Glutamatergic neuron (in vitro differentiated cells): ENCODE measurements at regions not wholly inside any gene's neighbourhood (a gene's known extent, or its start where the extent isn't known, plus 50 kb on each side); places are given as distances from the start of the nearest gene placed in this dataset.

Experiments
- DNase-seq: peaks from one replicate; pipeline ENCODE4 v3.0.0; 2022
- H3K27ac Mint-ChIP-seq: one replicate; pipeline ENCODE4 v1.8.0; 2020; ENCODE audit warnings: mild to moderate bottlenecking, mixed read lengths, inconsistent platforms; ENCODE audit not compliant: unreplicated experiment
- H3K27me3 Mint-ChIP-seq: one replicate; pipeline ENCODE4 v1.8.0; 2020; ENCODE audit warnings: mild to moderate bottlenecking, moderate library complexity, mixed read lengths, inconsistent platforms; ENCODE audit not compliant: unreplicated experiment
- H3K36me3 Mint-ChIP-seq: one replicate; pipeline ENCODE4 v1.8.0; 2020; ENCODE audit warnings: mild to moderate bottlenecking, mixed read lengths, inconsistent platforms; ENCODE audit not compliant: unreplicated experiment
- H3K4me1 Mint-ChIP-seq: one replicate; pipeline ENCODE4 v1.8.0; 2020; ENCODE audit warnings: mild to moderate bottlenecking, low read depth, mixed read lengths, inconsistent platforms; ENCODE audit not compliant: unreplicated experiment
- H3K4me3 Mint-ChIP-seq: one replicate; pipeline ENCODE4 v1.8.0; 2020; ENCODE audit warnings: mild to moderate bottlenecking, mixed read lengths, inconsistent platforms; ENCODE audit not compliant: unreplicated experiment
- H3K9me3 Mint-ChIP-seq: one replicate; pipeline ENCODE4 v1.8.0; 2020; ENCODE audit warnings: mild to moderate bottlenecking, moderate library complexity, mixed read lengths, inconsistent platforms; ENCODE audit not compliant: unreplicated experiment
- TF ChIP-seq, protein P1 (sequence below): fragments of 200-600 bp; sonication (generic); IDR thresholded peaks from one replicate; pipeline ENCODE4 v1.5.0; 2021; ENCODE audit not compliant: partially characterized antibody, unreplicated experiment

GRCh38 chrX:7568597-7568996 lies 274.4 kb upstream of the VCX start:
- TF ChIP-seq, protein P1, sequence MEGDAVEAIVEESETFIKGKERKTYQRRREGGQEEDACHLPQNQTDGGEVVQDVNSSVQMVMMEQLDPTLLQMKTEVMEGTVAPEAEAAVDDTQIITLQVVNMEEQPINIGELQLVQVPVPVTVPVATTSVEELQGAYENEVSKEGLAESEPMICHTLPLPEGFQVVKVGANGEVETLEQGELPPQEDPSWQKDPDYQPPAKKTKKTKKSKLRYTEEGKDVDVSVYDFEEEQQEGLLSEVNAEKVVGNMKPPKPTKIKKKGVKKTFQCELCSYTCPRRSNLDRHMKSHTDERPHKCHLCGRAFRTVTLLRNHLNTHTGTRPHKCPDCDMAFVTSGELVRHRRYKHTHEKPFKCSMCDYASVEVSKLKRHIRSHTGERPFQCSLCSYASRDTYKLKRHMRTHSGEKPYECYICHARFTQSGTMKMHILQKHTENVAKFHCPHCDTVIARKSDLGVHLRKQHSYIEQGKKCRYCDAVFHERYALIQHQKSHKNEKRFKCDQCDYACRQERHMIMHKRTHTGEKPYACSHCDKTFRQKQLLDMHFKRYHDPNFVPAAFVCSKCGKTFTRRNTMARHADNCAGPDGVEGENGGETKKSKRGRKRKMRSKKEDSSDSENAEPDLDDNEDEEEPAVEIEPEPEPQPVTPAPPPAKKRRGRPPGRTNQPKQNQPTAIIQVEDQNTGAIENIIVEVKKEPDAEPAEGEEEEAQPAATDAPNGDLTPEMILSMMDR = no peak
- H3K27me3 Mint-ChIP-seq = peaks cover 2% of the 10 kb centered on the region
- no peak overlapping the region for H3K27ac Mint-ChIP-seq
- H3K4me3 Mint-ChIP-seq = no peak overlapping the region
- no peaks in the 10 kb centered on the region for H3K4me1 Mint-ChIP-seq
- H3K9me3 Mint-ChIP-seq = no peaks in the 10 kb centered on the region
- no peak for DNase-seq
- H3K36me3 Mint-ChIP-seq = no peaks in the 10 kb centered on the region

DNA sequence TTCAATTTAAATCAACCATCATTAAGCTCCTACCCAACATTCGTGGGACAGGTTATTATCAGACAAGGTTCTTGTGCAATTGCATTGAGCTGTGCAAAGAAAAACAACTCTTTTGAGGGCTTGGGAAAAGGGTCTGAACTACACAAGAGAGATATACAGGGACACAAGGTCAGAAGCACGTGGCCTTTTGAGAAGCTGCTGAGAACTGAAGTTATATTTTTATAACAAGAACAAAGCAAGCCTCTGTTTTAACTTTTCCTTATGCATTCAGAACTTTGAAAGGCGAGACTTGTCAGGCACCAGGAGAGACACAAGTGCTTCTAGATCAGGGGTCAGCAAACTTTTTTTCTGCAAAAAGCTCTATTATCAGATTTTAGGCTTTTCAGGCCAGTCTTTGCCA lies 274.8 kb upstream of the VCX start:
- Mint-ChIP-seq H3K27ac (no peak overlapping the region), H3K27me3 (peaks cover 2% of the 10 kb centered on the region), H3K4me3 (no peak overlapping the region), H3K36me3 (no peaks in the 10 kb centered on the region), H3K9me3 (no peaks in the 10 kb centered on the region), H3K4me1 (no peaks in the 10 kb centered on the region)
- TF ChIP-seq, protein P1 = no peak
- DNase-seq = no peak

DNA sequence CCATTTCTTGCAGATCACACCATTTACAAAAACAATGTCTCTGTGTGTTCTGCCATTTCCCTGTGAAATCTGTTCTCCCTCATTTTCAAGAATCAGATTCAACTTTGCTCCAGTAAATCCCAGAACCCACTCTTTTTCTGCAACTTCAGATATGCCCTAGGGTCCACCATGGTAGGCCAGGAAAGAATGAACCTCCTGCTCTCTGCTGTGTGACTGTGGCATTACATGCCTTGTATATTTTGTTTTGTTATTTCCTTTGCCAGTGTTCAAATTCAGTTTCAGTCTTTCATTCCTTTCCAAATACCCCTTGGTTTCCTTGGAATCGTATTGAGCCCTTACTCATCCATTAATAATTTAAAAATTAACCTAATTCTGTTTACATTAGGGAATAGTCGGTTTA lies 290.2 kb upstream of the VCX start:
- no peak overlapping the region for H3K4me3 Mint-ChIP-seq
- H3K9me3 Mint-ChIP-seq = no peaks in the 10 kb centered on the region
- H3K27ac Mint-ChIP-seq = no peak overlapping the region
- no peaks in the 10 kb centered on the region for H3K27me3 Mint-ChIP-seq
- H3K4me1 Mint-ChIP-seq = no peaks in the 10 kb centered on the region
- TF ChIP-seq, protein P1 = no peak
- H3K36me3 Mint-ChIP-seq = no peaks in the 10 kb centered on the region
- no peak for DNase-seq

- H3K9me3 Mint-ChIP-seq = no peaks in the 10 kb centered on the region
- no peaks in the 10 kb centered on the region for H3K4me1 Mint-ChIP-seq
- TF ChIP-seq, protein P1 = no peak
- no peak for DNase-seq
- H3K27me3 Mint-ChIP-seq = no peaks in the 10 kb centered on the region
- H3K36me3 Mint-ChIP-seq = no peaks in the 10 kb centered on the region
- no peak overlapping the region for H3K27ac Mint-ChIP-seq
- H3K4me3 Mint-ChIP-seq = no peak overlapping the region
Observed at GRCh38 chrX:7546551-7547080, 296.4 kb upstream of the VCX start.

DNA sequence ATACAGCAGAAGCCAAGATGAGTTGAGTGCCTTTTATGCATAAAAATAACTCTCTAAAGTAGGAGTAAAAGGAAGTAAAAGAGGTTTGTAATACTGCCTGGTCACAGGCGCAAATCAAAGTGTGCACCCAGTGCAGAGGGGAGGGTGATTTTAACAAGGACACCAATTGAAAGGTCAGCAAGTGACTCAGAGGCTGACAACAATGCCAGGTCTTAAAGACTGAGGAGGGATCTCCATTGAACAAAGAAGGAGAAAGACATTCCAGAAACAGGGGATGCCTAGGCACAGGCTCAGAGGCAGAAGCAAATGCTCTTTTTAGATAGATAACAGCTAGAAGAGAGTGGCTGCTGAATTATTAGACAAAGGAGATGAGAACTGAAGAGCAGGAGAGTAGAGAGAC lies 297.4 kb upstream of the VCX start:
- Mint-ChIP-seq H3K27ac (no peak overlapping the region), H3K4me1 (no peaks in the 10 kb centered on the region), H3K27me3 (no peaks in the 10 kb centered on the region), H3K36me3 (no peaks in the 10 kb centered on the region), H3K4me3 (no peak overlapping the region), H3K9me3 (no peaks in the 10 kb centered on the region)
- TF ChIP-seq, protein P1 = no peak
- no peak for DNase-seq
